ENCODE measurements at regions not wholly inside any gene's neighbourhood (a gene's known extent, or its start where the extent isn't known, plus 50 kb on each side); places are given as distances from the start of the nearest gene placed in this dataset.
"Not testable (repeated sequence)": the region's sequence is repeated elsewhere in the genome, so short reads cannot be mapped to it uniquely, and the experiment has no call there.

GRCh38 chr1:94769551-94769950, 50.6 kb upstream of the SLC44A3 start:
- DNase-seq (ENCODE audit: low spot score) = no peak

GRCh38 chr1:94768036-94768435, 52.1 kb upstream of the SLC44A3 start:
- DNase-seq (ENCODE audit: low spot score) = no peak

- DNase-seq (ENCODE audit: low spot score) = no peak
Measured at GRCh38 chr1:94765958-94766357, 54.2 kb upstream of the SLC44A3 start.

GRCh38 chr1:94759188-94759587, 61.0 kb upstream of the SLC44A3 start:
- no peak for DNase-seq (ENCODE audit: low spot score)

DNA sequence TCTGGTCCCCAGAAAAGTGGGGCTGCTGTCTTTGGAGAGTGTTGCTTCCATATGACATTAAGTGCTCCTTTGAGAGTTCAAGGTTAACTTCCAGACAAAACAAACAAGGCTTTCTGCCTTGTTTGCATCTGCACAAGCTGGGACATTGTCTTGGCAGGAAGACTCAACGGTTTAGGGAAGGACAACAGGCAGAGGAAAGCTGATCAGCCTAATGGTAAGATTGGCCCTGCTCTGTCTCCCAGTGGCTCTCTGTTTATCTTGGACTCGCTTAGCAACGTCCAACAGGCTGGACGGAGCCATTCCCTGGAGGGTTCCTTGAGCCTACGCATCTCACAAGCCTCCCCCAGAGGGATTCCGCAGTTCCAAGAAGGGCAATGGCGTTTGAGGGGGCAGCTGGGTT, 62.2 kb upstream of the SLC44A3 start:
- DNase-seq (ENCODE audit: low spot score) = no peak

- DNase-seq (ENCODE audit: low spot score) = no peak
Measured at GRCh38 chr1:94755675-94756074, 64.5 kb upstream of the SLC44A3 start.

DNA sequence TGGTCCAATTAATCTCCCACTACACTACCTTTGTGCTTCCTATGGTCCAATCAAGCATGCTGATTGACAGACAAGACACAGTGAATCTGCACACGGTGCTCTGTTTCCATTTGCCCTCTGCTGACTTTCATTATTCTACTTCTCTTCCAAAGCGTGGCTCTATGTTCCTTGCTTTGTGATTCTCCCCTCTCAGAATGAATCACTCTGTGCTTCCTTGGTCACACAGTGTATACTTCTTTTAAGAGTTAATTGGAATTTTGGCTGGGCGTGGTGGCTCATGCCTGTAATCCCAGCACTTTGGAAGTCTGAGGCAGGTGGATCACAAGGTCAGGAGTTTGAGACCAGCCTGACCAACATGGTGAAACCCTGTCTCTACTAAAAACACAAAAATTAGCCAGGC, 65.1 kb upstream of the SLC44A3 start:
- DNase-seq (ENCODE audit: low spot score) = not testable (repeated sequence)

GRCh38 chr1:94754570-94754969, 65.6 kb upstream of the SLC44A3 start:
- DNase-seq (ENCODE audit: low spot score) = no peak

GRCh38 chr1:94754095-94754494, 66.1 kb upstream of the SLC44A3 start:
- no peak for DNase-seq (ENCODE audit: low spot score)

GRCh38 chr1:94753171-94753972, 66.8 kb upstream of the SLC44A3 start:
- DNase-seq (ENCODE audit: low spot score) = no peak

DNA sequence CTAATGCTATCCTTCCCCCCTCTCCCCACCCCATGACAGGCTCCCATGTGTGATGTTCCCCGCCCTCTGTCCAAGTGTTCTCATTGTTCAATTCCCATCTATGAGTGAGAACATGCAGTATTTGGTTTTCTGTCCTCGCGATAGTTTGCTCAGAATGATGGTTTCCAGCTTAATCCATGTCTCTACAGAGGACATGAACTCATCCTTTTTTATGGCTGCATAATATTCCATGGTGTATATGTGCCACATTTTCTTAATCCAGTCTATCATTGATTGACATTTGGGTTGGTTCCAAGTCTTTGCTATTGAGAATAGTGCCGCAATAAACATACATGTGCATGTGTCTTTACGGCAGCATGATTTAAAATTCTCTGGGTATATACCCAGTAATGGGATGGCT, 68.7 kb upstream of the SLC44A3 start:
- DNase-seq (ENCODE audit: low spot score) = not testable (repeated sequence)

DNA sequence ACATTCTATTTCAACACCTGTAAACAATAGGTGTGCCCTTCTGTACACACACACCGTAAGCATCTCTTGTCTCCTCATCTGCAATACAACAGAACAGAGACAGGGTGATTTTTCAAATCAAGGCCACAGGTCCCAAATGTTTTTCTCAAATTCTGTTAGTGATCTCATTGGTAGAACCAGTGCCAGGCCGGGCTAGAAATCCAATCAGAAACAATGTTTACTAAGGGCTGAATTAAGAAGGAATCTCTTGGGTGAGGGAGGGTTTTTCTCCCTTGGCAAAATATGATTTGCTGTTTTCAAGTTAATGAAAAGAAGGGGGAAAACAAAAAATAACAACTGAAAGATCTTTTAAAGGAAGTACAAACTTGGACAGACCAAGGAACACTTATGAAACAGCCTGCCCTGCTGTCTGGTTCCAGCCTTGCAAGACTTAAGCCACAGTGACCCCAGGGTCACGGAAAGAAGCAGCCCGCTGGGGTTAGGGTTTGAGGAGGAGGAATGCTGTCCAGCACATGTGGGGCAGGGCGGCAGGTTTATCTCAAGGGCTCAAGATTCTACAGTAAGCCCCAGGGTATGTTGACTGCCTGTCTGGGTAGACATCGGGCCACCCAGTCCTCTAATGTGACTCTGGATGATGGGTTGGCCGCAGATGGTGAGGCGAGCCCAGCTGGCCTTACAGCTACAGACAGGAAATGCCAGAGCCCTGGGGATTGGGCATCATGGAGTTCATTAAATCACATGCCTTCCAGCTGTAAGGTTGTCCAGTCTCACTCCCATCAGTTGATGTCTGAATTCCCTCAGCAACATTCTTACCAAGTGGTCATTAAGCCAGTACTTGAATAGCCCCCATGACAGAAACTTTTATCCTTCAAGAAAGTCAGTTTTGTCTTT, 73.3 kb upstream of the SLC44A3 start:
- no peak for DNase-seq (ENCODE audit: low spot score)

DNA sequence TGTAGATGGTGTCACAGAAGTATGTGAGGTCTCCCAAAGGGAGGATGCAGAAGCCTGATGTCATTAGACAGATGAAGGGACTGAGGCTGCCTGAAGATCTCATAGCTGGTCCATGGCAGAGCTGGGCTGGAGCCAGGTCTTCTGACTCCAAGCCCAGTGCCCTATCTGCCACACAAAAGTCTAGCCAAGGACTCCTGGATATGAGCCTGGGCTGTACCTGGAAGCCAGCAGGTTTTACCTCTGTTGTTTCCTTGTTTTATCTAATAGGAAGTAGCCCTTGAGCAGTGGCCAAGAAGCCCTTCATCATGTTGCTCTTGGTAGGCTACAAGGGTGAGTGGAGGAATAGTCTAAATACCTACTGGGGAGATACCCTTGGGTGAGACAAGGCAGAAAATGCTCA, 74.4 kb upstream of the SLC44A3 start:
- DNase-seq (ENCODE audit: low spot score) = peak; percentile 8

DNA sequence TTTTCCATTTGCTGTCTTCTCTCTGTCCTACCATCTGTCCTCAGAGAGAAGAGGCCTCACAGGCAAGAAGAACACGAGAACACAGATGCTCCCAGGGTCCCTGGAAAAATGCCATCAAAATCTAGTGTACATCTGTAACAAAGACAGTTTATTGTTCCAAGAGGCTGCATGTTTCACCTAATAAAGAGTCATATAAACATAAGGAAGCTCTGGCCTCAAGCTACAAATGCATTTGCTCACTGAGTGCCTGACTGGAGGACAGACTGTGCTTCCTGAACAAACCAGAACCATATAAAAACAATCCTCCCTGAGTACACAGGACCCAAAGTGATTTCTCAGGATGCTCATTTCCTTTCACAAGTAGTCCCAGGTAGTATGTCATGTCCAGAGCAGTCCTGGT, 76.3 kb upstream of the SLC44A3 start:
- no peak for DNase-seq (ENCODE audit: low spot score)

DNA sequence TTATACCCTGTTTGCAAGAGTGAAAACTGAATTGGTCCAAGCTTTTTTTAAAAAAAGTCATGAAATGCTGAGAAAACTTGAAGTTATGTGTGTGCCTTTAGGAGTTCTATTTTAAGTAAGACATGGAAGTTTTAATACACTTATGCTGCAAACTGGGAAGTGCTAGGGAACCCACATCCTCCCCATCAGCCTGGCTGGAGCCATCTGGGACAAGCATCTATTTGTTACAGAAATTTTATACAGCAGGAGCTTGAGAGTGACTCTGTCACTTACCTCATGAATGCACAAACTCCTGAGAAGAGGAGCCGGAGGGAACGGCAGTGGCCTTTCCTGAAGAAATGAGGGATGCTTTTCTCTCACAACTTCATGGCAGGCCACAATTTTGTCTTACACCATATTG, 78.2 kb upstream of the SLC44A3 start:
- DNase-seq (ENCODE audit: low spot score) = no peak

DNA sequence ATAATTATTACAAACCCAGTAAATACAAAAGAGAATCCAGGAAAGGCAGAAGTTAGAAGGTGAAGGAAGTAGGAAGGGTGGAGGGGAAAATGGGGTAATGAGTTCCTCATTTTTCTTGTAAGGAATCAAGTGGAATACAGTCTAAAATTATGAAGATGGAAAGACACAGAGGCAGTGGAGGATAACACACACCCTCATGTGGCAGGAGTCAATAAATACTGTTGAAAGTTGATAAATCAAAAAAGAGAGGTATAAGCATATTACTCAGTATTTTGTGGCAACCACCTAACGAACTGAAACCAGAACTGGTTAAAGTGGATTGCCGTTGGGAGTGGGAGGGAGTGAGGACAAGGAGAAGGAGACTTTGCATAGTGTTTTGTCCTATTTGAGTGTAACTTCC, 78.6 kb upstream of the SLC44A3 start:
- no peak for DNase-seq (ENCODE audit: low spot score)

GRCh38 chr1:94739521-94740061, 80.6 kb upstream of the SLC44A3 start:
- no peak for DNase-seq (ENCODE audit: low spot score)

DNA sequence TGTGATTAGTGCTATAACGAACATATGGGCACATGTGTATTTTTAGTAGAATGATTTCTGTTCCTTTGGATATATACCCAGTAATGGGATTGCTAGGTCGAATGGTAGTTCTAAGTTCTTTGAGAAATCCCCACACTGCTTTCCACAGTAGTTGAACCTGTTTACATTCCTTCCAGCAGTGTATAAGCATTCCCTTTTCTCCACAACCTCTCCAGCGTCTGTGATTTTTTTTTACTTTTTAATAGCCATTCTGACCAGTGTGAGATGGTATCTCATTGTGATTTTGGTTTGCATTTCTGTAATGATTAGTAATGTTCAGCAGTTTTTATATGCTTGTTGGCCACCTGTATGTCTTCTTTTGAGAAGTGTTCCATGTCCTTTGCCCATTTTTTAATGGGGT, 81.8 kb upstream of the SLC44A3 start:
- DNase-seq (ENCODE audit: low spot score) = no peak

- no peak for DNase-seq (ENCODE audit: low spot score)
Measured at GRCh38 chr1:94737124-94737998, 82.8 kb upstream of the SLC44A3 start.

GRCh38 chr1:94736549-94736948, 83.6 kb upstream of the SLC44A3 start:
- no peak for DNase-seq (ENCODE audit: low spot score)

DNA sequence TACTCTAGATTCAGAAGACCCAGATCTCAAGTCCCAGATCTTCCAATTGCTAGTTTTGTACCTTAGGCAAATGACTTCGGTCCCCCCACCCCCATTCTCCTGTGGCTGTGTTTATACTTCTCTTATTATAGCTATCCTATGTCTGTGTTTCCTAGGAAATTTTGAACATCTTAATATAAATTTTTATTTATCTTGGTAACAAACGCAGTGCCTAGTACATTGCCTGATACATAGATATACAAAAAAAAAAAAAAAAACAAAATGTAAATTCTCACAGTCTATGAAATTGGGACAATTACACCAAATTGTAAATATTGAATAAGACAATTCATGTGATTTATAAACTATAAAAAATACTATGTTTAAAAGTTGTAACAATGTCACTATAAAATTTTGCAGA, 84.1 kb upstream of the SLC44A3 start:
- DNase-seq (ENCODE audit: low spot score) = no peak
